Activated CD4-positive, alpha-beta T cell treated with anti-CD3 and anti-CD28 coated beads, Interleukin-2, amount 50 U/mL, for 16 hours (primary cell): ENCODE measurements at regions not wholly inside any gene's neighbourhood (a gene's known extent, or its start where the extent isn't known, plus 50 kb on each side); places are given as distances from the start of the nearest gene placed in this dataset.
"Not testable (repeated sequence)": the region's sequence is repeated elsewhere in the genome, so short reads cannot be mapped to it uniquely, and the experiment has no call there.

Experiments
- DNase-seq: peaks from one replicate; pipeline ENCODE4 v3.0.0-alpha.2; 2020

DNA sequence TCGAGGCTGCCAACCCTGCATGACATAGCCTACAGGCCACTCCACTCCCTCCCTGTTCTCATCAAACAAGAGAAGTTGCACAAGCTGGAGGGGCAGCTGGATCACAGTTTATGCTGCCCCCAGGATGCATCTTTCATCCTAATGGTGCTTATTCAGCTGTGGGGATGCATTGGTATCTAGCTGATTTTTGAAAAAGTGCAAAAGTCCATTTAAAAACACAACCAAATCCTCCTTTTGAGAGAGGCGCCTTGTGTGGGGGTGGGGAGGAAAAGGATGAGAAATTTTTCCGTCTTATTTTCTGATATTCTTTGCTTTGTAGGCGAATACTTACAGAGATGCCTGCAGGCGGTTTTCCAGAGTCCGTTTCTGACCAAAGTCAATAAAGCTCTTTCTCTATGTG is 276.4 kb upstream of the BOD1L1 start:
- DNase-seq = no peak

DNA sequence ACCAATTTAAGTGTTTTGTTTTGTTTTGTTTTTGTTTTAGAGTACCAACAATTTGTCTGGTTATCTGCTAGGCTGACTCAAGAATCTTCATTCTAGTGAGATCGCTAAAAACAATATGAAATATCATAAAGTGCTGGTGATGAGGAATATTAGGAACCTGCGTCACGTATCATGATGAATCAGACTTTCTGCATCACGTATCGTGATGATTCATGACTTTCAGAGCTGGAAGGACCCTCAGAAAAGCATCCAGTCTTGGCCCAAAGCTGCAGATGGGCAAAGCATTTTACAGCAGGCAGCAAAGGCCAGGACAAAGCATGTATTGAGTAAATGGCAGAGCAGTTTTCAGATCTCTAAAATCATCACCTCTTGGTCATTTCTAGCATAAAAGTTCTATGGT is 278.0 kb upstream of the BOD1L1 start:
- DNase-seq = no peak

DNA sequence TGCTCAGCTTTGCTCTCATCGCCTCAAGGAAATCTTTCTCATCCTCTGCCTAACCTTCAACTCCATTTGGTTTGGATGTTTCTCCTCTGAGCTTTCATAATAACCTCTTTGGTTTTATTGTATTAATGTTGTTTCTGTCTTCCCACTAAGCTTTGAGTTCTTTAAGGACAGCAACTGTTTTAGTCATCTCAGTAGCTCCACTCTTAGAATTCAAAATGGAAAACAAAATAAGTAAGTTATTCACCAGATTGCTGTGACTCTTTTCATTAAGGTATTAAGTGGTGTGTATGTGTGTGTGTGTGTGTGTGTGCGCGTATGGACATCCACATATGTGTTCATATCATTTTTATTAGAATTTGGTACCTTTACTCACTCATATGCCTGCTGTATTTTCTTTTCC is 279.2 kb upstream of the BOD1L1 start:
- no peak for DNase-seq

DNA sequence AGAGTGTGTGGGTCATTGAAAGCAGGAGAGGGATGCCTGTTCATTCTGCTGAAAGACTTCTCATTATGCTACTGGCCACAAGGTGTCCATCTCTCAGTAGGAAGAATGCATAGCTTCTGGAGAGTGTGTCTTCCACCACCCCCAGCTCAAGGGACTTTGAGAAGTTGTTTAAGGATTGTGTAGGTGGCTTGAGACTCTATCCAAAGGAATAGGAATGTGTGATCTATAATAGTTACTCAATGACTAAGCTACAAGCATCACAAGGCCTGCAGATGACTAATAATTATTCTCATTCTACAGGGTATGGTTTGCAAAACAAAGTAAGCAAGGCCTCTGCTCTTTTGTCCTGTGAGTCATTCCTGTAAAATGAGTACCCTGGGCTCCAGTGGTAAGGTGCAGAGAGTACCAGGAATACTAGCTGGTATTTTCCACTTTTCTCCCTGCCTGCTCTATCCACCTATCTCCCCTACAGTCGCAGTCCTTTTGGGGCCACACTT is 279.8 kb upstream of the BOD1L1 start:
- no peak for DNase-seq

DNA sequence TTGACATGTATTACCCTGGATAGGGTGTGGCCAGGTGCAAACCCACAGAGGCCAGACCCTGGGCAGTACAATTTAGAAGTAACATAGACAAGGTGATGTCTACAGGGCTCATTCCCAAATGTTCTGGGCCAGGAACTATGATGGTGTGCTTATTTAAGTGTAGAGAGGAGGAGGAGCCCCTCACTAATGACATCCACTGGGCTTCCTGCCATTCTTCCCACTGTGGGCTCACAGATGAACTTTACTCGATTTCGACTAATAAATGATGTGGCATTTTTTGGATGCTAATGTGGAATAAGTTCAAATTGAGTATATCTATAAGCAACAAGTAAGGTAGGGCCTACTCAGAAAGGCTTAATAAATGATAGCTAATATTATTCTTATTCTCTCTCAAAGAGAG is 280.9 kb upstream of the BOD1L1 start:
- no peak for DNase-seq

DNA sequence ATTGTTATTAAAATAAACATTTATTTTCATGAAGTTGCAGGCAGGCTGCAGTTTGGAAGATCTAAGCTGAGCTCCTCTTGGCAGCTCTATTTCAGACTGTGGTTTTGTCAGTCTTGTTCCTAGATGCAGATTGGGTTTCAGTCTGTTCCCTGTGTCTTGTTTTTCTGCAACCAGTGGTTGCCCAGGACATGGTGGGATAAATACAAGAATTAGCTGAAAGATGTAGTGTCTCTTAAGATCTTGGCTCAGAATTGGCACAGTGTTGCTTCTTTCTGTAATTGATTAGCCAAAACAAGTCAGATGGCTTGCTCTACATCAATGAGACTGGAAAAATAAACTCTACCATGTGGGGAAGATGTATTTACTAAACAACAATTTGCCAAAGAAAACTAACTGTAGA is 283.0 kb upstream of the BOD1L1 start:
- DNase-seq = no peak

DNA sequence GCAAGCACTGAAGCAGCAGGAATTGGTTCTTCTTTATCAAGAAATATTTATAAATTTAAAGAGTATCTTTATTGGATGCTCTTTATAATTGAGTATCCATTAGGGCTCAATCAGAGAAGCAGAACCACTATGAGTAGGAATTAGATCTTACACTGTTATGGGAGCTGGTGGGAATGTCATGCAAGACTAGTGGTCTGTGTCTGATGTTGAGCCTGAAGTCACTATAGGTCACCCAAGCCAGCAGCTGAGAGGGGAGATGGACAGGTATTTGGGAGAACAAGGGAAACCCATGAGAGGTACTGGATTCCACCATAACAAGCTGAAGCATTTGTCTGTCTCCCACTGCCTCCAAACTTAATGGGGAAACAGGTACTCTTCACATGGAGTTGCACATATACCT is 283.7 kb upstream of the BOD1L1 start:
- no peak for DNase-seq

DNA sequence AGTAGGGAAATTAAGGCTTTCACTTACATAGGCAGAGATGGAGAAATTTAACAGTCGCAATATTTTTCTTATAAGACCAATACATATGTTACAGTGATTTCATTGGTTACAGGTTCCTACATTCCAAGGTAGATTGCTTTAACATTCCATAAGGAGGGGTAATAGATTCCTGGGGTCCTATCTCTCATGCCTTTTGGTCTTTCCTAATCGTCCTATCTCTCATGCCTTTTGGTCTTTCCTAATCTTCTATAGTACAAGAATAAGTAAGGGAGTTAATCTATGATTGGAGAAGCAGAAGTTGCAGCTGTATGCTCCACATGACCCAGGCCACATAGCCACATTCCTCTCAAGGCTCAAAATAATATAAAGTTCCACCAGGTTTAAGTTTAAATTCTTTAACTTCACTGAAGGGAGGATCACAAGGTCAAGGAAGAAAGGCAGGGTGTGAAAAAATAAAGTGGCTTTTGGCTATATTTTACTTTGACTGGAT is 285.0 kb upstream of the BOD1L1 start:
- no peak for DNase-seq

DNA sequence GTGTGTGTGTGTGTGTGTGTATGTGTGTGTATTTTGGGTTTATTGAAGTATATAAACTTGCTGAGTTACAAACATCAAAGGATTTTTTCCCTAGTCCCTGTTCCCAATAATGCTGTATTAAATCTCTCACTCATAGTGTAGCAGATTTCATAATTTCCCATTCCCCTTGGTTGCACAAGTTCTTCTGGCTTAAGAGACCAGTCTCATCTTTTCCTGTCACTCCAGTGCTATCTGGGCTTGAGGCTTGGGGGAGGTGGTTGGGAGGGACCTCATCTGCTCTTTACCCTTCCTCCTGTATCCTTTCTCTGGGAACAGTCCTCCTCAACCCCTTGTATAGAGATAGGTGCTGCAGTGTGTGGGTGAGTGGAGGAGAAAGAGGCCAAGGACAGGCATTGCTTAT is 285.4 kb upstream of the BOD1L1 start:
- no peak for DNase-seq

DNA sequence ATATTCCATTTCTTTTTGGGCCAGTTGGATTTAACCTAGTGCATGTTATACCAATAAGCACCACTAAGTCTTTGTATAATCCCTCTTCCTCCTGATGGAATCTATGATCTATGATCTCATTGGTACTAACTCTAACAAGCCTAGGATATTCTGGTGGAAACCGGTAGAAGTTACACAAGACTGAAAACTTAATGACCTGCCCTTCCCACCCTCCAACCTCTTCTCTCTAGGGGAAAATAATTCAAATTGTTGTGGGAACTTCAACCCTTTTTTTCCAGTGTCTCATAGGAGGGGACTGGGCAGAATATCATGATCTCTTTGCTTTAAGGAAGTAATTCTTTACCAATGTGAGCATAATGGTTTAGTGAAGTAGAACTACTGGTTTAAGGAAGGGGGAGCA is 289.5 kb upstream of the BOD1L1 start:
- DNase-seq = no peak

DNA sequence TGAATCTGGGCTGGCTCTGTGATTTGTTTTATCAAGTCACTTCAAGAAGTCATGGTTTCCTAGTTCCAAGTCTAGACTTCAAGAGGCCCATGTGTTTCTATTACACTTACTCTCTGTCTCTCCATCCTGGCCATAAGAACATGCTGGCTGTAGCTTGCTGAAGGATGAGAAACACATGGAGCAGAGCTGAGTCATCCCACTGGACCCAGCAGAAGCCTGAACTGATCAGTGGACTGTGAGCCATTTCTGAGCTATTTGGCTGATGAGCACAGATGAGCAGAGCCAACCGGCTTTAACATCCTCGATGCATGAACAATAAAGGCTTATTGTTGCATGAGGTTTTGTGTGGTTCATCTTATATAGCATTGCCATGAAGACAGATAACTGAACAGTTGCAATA is 290.6 kb upstream of the BOD1L1 start:
- DNase-seq = no peak

DNA sequence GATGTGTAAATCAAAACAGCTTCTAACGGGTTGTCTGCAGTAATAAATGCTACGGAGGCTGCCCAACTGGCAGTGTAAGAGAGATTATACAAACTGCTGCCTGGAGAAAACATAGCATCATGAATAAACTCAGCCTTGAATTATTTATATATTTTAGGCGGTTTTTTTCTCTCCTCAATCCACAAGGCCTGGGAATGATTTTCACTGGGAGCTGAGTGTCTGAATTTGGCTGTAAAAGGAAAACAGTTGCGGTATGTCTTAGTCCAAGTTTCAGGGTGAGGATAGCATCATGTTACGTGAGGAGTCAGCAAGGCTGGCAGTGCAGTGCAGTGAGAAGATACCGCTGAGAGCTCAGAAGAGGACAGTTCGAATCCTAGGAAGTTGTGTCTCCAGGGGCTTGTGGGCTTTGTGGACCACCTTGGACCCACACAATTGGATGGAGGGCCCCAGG is 291.5 kb upstream of the BOD1L1 start:
- no peak for DNase-seq

DNA sequence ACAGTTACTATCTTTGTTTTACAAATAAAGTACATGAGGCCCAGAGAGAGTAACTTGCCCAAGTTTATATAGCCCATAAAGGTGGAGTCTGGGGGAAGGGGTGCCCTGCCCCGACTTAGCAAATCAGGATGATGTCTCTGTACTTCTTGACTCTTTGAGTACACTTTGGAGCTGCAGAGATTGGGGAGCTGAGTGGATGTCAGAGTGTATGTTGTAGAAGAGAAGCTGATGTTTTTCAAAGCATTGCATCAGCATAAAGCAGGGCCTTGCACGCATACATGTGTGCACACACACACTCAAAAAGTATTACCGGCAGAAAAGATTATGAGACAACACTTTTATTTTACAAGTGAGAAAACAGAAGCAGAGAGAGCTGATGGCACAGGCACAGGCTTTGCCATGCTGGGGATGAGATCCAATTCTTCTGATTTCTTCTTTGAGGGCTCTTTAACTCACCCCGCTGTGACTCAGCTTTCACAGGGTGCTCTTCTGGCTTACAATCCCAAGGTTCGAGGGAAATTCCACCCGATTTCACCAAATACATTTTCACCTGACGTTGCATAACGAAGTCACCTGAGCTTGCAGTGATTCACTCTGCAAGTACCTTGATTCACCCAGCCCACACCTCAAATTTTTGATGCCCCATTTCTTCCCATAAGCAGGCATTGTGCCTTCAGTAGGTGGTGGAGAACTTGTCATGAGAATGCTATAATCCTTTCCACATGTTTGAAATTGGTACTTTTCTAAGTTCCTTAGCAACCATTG is 292.8 kb upstream of the BOD1L1 start:
- no peak for DNase-seq

DNA sequence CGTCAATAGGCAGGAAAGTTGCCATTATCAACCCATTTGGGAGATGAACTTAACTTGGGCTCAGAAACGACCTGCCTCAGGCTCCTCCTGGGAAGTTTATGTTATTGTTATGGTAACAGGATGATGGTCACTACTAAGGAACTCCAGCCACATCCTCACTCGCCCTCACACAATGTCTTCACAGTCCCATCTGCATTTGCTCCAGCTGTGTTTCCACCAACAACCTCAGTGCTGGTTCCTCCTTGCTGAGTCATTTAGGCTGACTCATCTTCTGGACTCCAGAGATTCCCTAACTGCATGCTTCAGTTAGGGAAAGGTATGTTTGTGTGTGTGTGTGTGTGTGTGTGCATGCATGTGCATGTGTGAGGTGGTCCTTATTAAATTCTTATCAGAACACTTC is 293.4 kb upstream of the BOD1L1 start:
- DNase-seq = no peak

DNA sequence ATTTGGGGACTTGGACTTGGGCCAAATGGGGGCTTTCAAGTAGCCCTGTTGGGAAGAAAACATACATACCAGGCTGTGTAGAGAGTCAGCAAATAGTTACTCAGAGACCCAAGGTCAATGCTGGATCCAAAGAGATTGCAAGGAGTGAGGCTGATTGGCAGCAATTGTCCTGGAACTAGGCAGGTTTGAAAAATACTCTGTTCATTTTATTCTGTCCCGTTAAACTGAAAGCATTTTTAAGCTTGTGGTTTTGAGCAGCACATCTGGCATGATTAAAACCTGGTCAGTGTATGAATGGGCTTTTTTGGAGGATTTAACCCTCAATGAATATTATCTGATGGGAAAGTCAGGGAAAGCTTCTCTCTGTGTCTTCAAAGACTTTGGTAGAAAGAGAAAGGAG is 294.3 kb upstream of the BOD1L1 start:
- DNase-seq = no peak

DNA sequence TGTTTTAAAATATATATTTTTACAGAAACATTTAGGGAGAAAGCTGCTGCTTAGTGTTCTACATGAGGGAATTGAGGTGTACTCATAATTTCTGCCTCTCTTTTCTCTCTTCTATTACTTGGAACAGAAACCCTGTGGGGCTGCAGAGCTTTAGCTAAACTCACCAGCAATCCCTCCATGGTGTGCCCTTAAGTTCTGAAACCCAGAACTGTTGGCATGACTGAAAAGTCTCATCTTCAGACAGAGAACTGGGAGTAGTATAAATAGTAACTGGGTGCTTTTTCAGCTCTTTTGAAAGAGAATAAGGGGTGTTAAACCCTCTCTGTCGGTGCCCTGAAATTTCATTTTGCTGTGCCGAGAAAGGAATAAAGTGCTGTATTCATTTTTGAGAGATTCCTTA is 294.9 kb upstream of the BOD1L1 start:
- no peak for DNase-seq

DNA sequence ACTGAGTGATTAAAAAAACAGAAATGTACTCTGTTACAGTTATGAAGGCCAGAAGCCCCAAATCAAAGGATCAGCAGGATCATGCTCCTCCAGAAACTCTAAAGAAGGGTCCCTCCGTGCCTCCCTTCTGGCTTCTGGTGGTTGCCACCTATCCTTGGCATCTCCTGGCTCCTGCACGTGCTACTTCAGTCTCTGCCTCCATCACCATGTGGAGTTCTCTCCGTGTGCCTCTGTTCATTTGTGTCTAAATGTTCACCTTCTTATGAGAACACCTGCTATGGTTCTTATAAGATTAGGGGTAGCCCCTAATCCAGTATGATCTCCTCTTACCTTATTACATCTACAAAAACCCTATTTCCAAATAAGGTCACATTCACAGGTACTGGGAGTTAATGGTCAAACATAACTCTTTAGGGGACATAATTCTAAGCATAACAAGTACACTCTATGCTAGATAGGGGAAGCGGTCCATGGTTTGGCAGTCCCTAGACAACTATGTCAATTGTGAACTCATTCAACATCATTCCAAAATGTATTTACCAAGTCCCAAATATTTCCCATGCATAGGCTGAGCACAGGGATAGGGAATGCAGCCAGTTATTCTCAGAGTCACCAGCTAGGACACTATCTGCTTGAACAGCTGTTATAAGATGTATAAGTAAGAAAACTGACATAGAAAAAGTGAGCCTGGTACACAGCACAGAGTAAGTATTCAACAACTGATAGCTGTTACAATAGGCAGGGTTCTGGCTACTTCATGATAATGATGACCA is 295.5 kb upstream of the BOD1L1 start:
- no peak for DNase-seq

DNA sequence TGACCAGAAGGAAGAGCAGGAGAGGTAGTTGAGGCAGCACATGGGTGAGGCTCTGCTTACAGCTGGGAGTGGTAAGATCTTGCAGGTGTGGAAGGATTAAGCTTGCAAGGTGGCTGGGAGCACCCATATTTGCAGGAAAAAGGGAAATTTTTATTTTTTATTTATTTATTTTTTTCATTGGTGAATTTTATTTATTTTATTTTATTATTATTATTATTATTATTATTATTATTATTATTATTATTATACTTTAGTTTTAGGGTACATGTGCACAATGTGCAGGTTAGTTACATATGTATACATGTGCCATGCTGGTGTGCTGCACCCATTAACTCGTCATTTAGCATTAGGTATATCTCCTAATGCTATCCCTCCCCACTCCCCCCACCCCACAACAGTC is 297.4 kb upstream of the BOD1L1 start:
- not testable (repeated sequence) for DNase-seq

DNA sequence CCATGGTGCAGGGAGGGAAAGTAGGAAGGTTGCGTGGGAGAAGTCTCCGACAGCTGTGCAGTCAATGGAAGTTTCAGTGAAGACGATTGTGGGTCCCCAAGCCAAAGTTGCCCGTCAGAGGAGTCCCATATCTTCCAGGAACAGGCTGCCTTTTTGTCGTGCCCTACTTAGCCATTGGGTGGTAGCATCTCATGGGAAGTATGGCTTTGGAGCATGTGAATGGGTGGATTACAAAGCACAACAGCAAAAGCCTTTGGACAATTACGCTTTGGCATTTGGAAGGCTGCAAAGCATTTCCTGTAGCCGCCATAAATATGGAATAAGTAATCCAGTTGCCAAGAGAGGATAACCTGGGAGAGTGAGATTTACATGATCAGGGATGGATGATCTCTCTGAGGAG is 300.7 kb upstream of the BOD1L1 start:
- DNase-seq = no peak

DNA sequence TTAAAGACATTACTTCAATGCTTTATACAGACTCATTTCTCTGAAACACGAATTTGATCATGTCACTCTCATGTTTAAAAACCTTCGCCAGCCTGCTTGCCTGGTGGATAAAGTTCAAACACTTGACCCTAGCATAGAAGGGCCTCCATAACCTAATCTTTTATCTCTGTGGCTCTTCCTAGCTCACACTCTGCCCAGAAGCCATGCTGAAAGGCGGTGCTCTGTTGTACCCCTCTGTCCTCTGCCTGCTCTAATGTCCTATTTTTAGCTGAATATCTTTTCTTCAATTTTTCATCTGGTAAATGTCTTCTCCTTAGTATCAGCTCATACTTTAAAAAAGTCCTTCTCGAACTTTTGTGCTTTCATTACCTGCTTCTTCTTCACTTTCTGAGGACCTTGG is 302.6 kb upstream of the BOD1L1 start:
- no peak for DNase-seq

DNA sequence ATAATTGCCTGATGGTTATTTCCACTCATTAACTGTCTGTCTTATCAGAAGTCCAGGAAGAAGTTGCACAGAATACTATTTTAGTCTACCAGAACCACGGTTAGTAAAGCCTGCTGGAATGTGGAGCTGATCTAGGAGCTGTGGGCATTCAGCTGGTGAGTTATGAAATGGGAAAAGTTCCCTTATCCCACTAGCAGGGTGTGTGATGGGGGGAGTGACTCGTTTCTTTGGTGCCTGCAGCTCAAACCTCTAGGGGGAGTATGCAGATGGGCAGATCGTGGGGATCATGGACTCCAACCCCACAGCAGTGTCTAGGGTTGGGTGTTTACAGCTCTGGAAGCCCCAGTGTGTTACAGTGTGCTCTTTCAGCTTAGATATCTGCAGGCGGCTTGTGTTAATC is 305.7 kb upstream of the BOD1L1 start:
- DNase-seq = no peak

DNA sequence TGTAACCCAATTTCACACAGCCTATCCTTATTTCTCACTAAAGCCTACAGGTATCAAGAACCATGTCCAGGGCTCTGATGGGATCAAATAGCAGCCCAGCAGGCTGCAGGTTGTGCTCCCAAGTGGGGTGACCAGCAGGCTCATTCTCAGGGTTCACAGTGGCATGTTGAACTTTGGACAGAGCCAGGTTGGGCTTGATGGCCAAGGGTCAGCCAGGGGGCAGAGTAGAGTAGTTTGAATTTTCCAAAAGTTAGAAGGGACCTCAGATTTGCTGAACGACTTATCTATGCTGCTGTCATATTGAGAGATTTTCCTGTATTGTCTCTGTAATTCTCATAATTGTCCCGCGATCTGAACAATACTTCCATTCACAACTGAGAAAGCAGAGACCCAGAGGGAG is 310.8 kb upstream of the BOD1L1 start:
- no peak for DNase-seq

DNA sequence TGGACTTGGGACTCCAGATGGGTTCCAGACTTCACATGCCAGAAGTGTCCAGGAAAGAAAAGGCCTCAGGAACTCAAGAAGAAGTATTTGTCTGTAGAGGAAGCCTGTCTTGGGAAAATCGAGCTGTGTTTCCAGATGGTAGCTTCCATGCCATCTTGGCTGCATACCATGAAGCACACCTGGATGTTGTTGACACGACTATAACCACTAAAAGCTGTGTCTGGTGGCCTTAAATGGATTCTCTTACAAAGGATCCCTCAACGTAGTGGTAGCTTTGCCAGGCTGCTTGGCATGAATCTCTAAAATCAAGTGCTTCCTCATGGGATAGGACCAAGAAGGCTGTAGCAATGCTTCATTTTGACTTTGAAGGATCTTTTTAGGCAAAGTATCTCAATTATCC is 313.4 kb upstream of the BOD1L1 start:
- no peak for DNase-seq

DNA sequence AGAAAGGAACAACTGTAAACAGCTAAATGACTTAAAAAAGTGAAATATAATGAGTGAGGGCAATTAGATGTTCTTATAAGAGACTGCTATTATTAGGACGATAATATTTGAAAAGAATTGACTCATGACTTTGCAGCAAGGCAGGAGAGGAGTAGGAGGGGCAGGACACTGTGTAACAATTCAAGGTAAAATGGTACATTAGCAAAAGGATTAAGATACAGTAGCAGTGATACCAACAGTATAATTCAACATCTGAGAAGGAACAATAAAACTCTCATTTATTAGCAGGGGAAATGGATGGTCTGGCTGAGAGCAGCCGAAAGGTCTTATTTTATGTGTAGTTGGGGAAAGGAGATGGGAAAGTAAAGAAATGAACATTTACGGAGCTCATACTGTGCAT is 315.5 kb upstream of the BOD1L1 start:
- DNase-seq = no peak
